Pons (tissue), 1 donor: ENCODE measurements at regions not wholly inside any gene's neighbourhood (a gene's known extent, or its start where the extent isn't known, plus 50 kb on each side); places are given as distances from the start of the nearest gene placed in this dataset.
"Not testable (repeated sequence)": the region's sequence is repeated elsewhere in the genome, so short reads cannot be mapped to it uniquely, and the experiment has no call there.

Experiments used
- DNase-seq: peaks from one replicate; pipeline ENCODE4 v3.0.0-alpha.2; 2016; ENCODE audit warnings: low spot score

- no peak for DNase-seq
These were observed 488.2 kb downstream of the RBFOX1 start for GRCh38 chr16:7820816-7821215.

DNA sequence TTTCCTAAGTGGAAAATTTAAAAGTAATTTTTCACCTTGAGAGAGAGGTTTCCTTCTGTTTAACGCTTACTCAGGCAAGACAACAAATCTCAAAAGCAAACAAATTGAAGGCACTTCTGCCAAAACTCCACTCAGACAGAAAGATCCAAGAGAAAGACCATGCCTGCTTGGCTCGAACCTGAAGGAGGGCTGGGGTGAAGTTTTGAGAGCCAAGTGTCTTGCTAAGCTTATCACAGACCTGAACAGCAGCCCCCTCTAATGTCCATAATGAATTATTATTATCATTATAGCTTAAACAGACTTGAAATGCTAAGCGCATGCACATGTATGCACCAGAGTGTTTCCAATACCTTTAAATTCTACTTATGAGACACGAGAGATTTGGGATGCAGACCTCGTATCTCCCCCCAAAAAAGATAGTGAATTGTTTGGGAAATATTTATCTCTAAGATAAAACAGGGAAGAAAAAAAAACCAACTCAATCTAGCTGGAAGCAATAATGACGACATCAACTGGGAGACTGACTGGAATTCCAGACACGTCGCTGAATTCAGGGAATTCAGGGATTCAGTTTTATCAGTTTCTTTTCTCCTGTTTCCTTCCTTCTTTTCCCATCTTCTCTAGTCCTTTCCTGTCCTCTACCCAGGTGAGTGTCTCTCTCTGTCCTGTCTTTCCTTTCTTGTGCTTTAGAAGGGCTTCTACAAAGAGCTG lies 473.2 kb downstream of the RBFOX1 start:
- no peak for DNase-seq

DNA sequence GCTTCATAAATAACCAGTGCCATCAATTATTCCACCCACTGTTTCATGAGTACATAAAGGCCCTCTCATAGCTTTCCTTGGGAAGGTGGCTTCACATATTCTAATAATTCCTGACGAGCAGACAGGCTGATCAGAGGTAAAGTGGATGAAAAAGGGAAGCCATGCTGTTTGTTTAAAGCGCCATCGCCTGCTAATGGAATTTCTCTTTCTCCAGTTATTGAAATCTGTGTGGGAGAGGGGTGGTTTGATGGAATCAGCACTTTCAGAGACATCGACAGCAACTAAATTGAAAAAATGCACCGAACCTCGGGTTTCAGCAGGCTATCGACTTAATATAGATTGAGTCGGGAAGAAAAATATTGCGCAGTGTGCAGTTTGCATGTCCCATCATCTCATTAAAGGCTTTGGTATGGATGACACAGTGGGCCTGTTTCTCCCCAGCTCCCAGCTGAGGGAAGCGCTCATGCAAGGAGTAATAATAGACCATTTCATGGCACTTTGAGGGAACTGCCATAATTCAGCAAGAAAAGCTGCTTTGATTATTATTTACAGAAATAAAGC lies 472.1 kb downstream of the RBFOX1 start:
- no peak for DNase-seq

GRCh38 chr16:7792346-7792745 lies 459.7 kb downstream of the RBFOX1 start:
- no peak for DNase-seq

GRCh38 chr16:7791028-7791590 lies 458.5 kb downstream of the RBFOX1 start:
- no peak for DNase-seq

DNA sequence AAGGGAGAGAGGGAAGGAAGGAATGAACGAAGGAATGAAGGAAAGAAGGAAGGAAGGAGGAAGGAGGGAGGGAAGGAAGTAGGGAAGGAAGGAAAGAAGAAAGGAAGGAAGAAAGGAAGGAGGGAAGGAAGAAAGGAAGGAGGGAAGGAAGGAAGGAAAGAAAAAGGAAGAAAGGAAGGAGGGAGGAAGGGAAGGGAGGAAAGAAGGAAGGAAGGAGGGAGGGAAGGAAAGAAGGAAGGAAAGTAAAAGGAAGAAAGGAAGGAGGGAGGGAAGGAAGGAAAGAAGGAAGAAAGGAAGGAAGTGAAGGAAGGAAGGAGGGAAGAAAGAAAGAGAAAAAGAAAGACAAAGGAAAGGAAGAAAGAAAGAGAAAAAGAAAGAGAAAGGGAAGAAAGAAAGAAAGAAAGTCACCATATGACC lies 442.4 kb downstream of the RBFOX1 start:
- no peak for DNase-seq

- no peak for DNase-seq
These were observed 440.1 kb downstream of the RBFOX1 start for GRCh38 chr16:7772722-7773121.

- not testable (repeated sequence) for DNase-seq
These were observed 436.4 kb downstream of the RBFOX1 start for GRCh38 chr16:7769091-7769490.

DNA sequence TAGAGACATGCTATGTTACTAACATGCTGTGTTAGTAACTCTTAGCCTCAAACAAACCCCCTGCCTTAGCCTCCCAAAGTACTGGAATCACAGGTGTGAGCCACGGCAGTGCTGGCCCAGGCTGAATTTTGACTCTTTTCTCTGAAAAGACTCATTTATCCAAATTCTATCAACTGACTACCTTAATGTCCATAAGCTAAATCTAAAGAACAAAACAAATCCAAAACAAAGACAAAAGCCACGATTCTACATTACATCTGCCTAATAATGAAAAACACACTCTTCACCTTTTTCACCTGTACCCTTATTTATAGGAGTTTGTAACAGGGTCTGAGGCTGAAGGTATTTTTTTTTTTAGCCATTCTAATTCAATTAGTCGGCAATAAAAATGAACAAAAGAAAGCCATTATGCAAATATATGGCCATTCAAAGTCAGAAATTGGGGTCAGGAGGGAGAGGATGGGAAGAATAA lies 432.5 kb downstream of the RBFOX1 start:
- DNase-seq = no peak

DNA sequence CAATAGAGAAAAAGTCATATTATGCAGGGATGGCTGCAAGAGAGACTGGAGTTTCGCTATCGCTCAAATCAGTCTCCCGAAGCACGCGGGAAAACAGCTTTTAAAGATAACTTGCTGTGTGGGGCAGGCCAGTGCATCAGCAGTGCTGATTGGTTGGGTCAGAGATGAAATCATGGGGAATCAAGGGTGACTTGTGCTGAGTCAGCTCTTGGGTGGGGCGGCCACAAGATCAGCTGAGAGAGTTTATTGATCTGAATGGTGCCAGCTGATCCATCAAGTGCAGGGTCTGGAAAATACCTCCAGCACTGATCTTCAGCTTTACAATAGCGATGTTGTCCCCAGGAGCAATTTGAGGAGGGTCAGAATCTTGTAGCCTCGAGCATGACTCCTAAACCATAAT lies 430.5 kb downstream of the RBFOX1 start:
- DNase-seq = no peak
